ENCODE measurements at regions not wholly inside any gene's neighbourhood (a gene's known extent, or its start where the extent isn't known, plus 50 kb on each side); places are given as distances from the start of the nearest gene placed in this dataset.

- TF ChIP-seq CTCF (IDR thresholded peaks at IDR 0.05), result no peak
- no peak for TF ChIP-seq POLR2A (IDR thresholded peaks at IDR 0.05)
- no peak for TF ChIP-seq POLR2AphosphoS5 (IDR thresholded peaks at IDR 0.05)
- H3K36me3 ChIP-seq, result no peaks in the 10 kb centered on the region
- H3K27me3 ChIP-seq (replicated peaks; ENCODE audit: insufficient read depth), result no peaks in the 10 kb centered on the region
- 71% methylated on average over 5 of the region's 5 CpGs for WGBS
- no peak overlapping the region for H3K4me3 ChIP-seq
- no peaks in the 10 kb centered on the region for H3K4me1 ChIP-seq (replicated peaks)
- H3K9me3 ChIP-seq, result no peaks in the 10 kb centered on the region
- intact Hi-C loops (cut with DNase I), result no loop called here
- no peak overlapping the region for H3K27ac ChIP-seq
- DNase-seq (ENCODE audit: low spot score), result no peak
Measured at GRCh38 chr5:104576677-104577076, 1014.1 kb upstream of the NUDT12 start.

- Histone ChIP-seq H3K27ac (no peak overlapping the region), H3K4me1 (replicated peaks) (no peaks in the 10 kb centered on the region), H3K4me3 (no peak overlapping the region), H3K27me3 (replicated peaks; ENCODE audit: insufficient read depth) (no peaks in the 10 kb centered on the region), H3K36me3 (no peaks in the 10 kb centered on the region), H3K9me3 (no peaks in the 10 kb centered on the region)
- intact Hi-C loops (cut with DNase I), result no loop called here
- no peak for TF ChIP-seq POLR2A (IDR thresholded peaks at IDR 0.05)
- no peak for TF ChIP-seq CTCF (IDR thresholded peaks at IDR 0.05)
- TF ChIP-seq POLR2AphosphoS5 (IDR thresholded peaks at IDR 0.05), result no peak
- WGBS, result 91% methylated on average over 4 of the region's 4 CpGs
- no peak for DNase-seq (ENCODE audit: low spot score)
Measured at GRCh38 chr5:104573949-104574709, 1011.5 kb upstream of the NUDT12 start.

- TF ChIP-seq CTCF (IDR thresholded peaks at IDR 0.05), result no peak
- TF ChIP-seq POLR2A (IDR thresholded peaks at IDR 0.05), result no peak
- TF ChIP-seq POLR2AphosphoS5 (IDR thresholded peaks at IDR 0.05), result no peak
- Histone ChIP-seq H3K27me3 (replicated peaks; ENCODE audit: insufficient read depth) (no peaks in the 10 kb centered on the region), H3K4me3 (no peak overlapping the region), H3K36me3 (no peaks in the 10 kb centered on the region), H3K4me1 (replicated peaks) (no peaks in the 10 kb centered on the region), H3K27ac (no peak overlapping the region), H3K9me3 (no peaks in the 10 kb centered on the region)
- intact Hi-C loops (cut with DNase I), result no loop called here
- DNase-seq (ENCODE audit: low spot score), result no peak
- WGBS, result 80% methylated on average over 1 of the region's 1 CpG
Measured at GRCh38 chr5:104569621-104570020, 1007.0 kb upstream of the NUDT12 start.

GRCh38 chr5:104564530-104564929 lies 1001.9 kb upstream of the NUDT12 start:
- H3K27me3 ChIP-seq (replicated peaks; ENCODE audit: insufficient read depth), result no peaks in the 10 kb centered on the region
- intact Hi-C loops (cut with DNase I), result no loop called here
- no peaks in the 10 kb centered on the region for H3K9me3 ChIP-seq
- H3K36me3 ChIP-seq, result no peaks in the 10 kb centered on the region
- no peak overlapping the region for H3K4me3 ChIP-seq
- TF ChIP-seq CTCF (IDR thresholded peaks at IDR 0.05) (no peak), POLR2A (IDR thresholded peaks at IDR 0.05) (no peak), POLR2AphosphoS5 (IDR thresholded peaks at IDR 0.05) (no peak)
- no peaks in the 10 kb centered on the region for H3K4me1 ChIP-seq (replicated peaks)
- DNase-seq (ENCODE audit: low spot score), result no peak
- H3K27ac ChIP-seq, result no peak overlapping the region
- 96% methylated on average over 4 of the region's 4 CpGs for WGBS

- Histone ChIP-seq H3K36me3 (no peaks in the 10 kb centered on the region), H3K4me1 (replicated peaks) (no peaks in the 10 kb centered on the region), H3K27ac (no peak overlapping the region), H3K4me3 (no peak overlapping the region), H3K27me3 (replicated peaks; ENCODE audit: insufficient read depth) (no peaks in the 10 kb centered on the region), H3K9me3 (no peaks in the 10 kb centered on the region)
- intact Hi-C loops (cut with DNase I), result no loop called here
- WGBS, result 84% methylated on average over 3 of the region's 3 CpGs
- TF ChIP-seq POLR2AphosphoS5 (IDR thresholded peaks at IDR 0.05) (no peak), POLR2A (IDR thresholded peaks at IDR 0.05) (no peak), CTCF (IDR thresholded peaks at IDR 0.05) (no peak)
- DNase-seq (ENCODE audit: low spot score), result no peak
Measured at GRCh38 chr5:104556957-104557356, 994.4 kb upstream of the NUDT12 start.
